Lower lobe of right lung (tissue), 2 donors: ENCODE measurements at regions not wholly inside any gene's neighbourhood (a gene's known extent, or its start where the extent isn't known, plus 50 kb on each side); places are given as distances from the start of the nearest gene placed in this dataset.

ENCODE experiments used
- ATAC-seq, 2 donors: fragments of 200-7000 bp; cut with Tn5 transposase; one replicate each; pipeline ENCODE4 v1.9.1; 2020 to 2022; ENCODE audit warnings: mild to moderate bottlenecking in 2 of 2, moderate library complexity in 2 of 2
- DNase-seq: peaks from one replicate; pipeline ENCODE4 v3.0.0-alpha.2; 2020
- H3K27ac ChIP-seq: fragments of 200-600 bp; one replicate; pipeline ENCODE4 v1.8.0; 2022
- H3K27me3 ChIP-seq: fragments of 200-600 bp; one replicate; pipeline ENCODE4 v1.8.0; 2022; ENCODE audit warnings: low read depth
- H3K36me3 ChIP-seq: fragments of 200-600 bp; one replicate; pipeline ENCODE4 v1.8.0; 2022; ENCODE audit warnings: mild to moderate bottlenecking
- H3K4me1 ChIP-seq: fragments of 200-600 bp; one replicate; pipeline ENCODE4 v1.8.0; 2022
- H3K4me3 ChIP-seq: fragments of 200-600 bp; one replicate; pipeline ENCODE4 v1.8.0; 2022; ENCODE audit warnings: mild to moderate bottlenecking
- H3K9me3 ChIP-seq: fragments of 200-600 bp; one replicate; pipeline ENCODE4 v1.8.0; 2022
- CTCF ChIP-seq: fragments of 200-600 bp; IDR thresholded peaks from one replicate; pipeline ENCODE4 v1.8.0; 2022; ENCODE audit warnings: antibody characterized with exemption, mild to moderate bottlenecking
- intact Hi-C: fragments of 100-400 bp; cut with DNase I; formaldehyde crosslinking; loops from one replicate; pipeline ENCODE4 v1.11.0; 2022
- donor health status: DM: no; HTN: yes; CAD: no; lungs with severe emphysema.

- TF ChIP-seq CTCF = no peak
- no peaks in the 10 kb centered on the region for H3K27me3 ChIP-seq
- no peak for ATAC-seq
- intact Hi-C loops = no loop called here
- H3K4me1 ChIP-seq = no peaks in the 10 kb centered on the region
- DNase-seq = no peak
- no peaks in the 10 kb centered on the region for H3K36me3 ChIP-seq
- H3K9me3 ChIP-seq = no peaks in the 10 kb centered on the region
- H3K27ac ChIP-seq = no peak overlapping the region
- no peak overlapping the region for H3K4me3 ChIP-seq
These were observed 128.9 kb upstream of the SATB2 start for GRCh38 chr2:199586646-199587045.

- no peaks in the 10 kb centered on the region for H3K9me3 ChIP-seq
- H3K27me3 ChIP-seq = no peaks in the 10 kb centered on the region
- DNase-seq (no peak), ATAC-seq (no peak)
- intact Hi-C loops = no loop called here
- no peak overlapping the region for H3K4me3 ChIP-seq
- TF ChIP-seq CTCF = no peak
- H3K4me1 ChIP-seq = no peaks in the 10 kb centered on the region
- H3K27ac ChIP-seq = no peak overlapping the region
- H3K36me3 ChIP-seq = no peaks in the 10 kb centered on the region
These were observed 125.9 kb upstream of the SATB2 start for GRCh38 chr2:199583676-199584075.

GRCh38 chr2:199581935-199582360 is 124.2 kb upstream of the SATB2 start:
- Histone ChIP-seq H3K4me3 (peak overlapping the region; percentile 40), H3K27ac (no peak overlapping the region), H3K36me3 (no peaks in the 10 kb centered on the region), H3K4me1 (no peaks in the 10 kb centered on the region), H3K27me3 (no peaks in the 10 kb centered on the region), H3K9me3 (no peaks in the 10 kb centered on the region)
- intact Hi-C loops = no loop called here
- DNase-seq = no peak
- TF ChIP-seq CTCF = no peak
- ATAC-seq = no peak

GRCh38 chr2:199581408-199581807 is 123.7 kb upstream of the SATB2 start:
- no peaks in the 10 kb centered on the region for H3K9me3 ChIP-seq
- ATAC-seq = no peak
- H3K27ac ChIP-seq = no peak overlapping the region

GRCh38 chr2:199575416-199575815 is 117.7 kb upstream of the SATB2 start:
- Histone ChIP-seq H3K4me1 (no peaks in the 10 kb centered on the region), H3K9me3 (no peaks in the 10 kb centered on the region)

More at GRCh38 chr2:199581408-199581807, 123.7 kb upstream of the SATB2 start:
- Histone ChIP-seq H3K27me3 (no peaks in the 10 kb centered on the region), H3K4me3 (peak overlapping the region; percentile 40), H3K4me1 (no peaks in the 10 kb centered on the region), H3K36me3 (no peaks in the 10 kb centered on the region)
- no peak for TF ChIP-seq CTCF
- intact Hi-C loops = no loop called here
- DNase-seq = no peak

More at GRCh38 chr2:199575416-199575815, 117.7 kb upstream of the SATB2 start:
- H3K4me3 ChIP-seq = no peak overlapping the region
- ATAC-seq (no peak), DNase-seq (no peak)
- H3K27ac ChIP-seq = no peak overlapping the region
- H3K36me3 ChIP-seq = no peaks in the 10 kb centered on the region
- no peaks in the 10 kb centered on the region for H3K27me3 ChIP-seq
- TF ChIP-seq CTCF = no peak
- intact Hi-C loops = no loop called here
